Body of pancreas (tissue), 4 donors: ENCODE measurements at regions not wholly inside any gene's neighbourhood (a gene's known extent, or its start where the extent isn't known, plus 50 kb on each side); places are given as distances from the start of the nearest gene placed in this dataset.

Source experiments
- CTCF ChIP-seq, 7 experiments: fragments of 450-650 bp in 4 of 7; fragments of 200-600 bp in 3 of 7; sonication (generic) in 3 of 7; IDR thresholded peaks; one replicate each; pipeline ENCODE4 v1.5.1; 2016 to 2019; ENCODE audit warnings: antibody characterized with exemption in 7 of 7
- POLR2A ChIP-seq, 3 donors: fragments of 450-650 bp; IDR thresholded peaks; one replicate each; pipeline ENCODE4 v1.6.1; 2016; ENCODE audit warnings: antibody characterized with exemption in 3 of 3, mild to moderate bottlenecking in 2 of 3

- TF ChIP-seq CTCF (IDR thresholded peaks at IDR 0.05) (no peak), POLR2A (IDR thresholded peaks at IDR 0.05) (no peak)
Measured at GRCh38 chr6:165081944-165082532, 227.4 kb downstream of the C6orf118 start.
